DMS 273 (cell line): ENCODE measurements at regions not wholly inside any gene's neighbourhood (a gene's known extent, or its start where the extent isn't known, plus 50 kb on each side); places are given as distances from the start of the nearest gene placed in this dataset.

ENCODE experiments used
- DNase-seq: peaks from one replicate; lab custom pipeline; 2025; ENCODE audit not compliant: unreplicated experiment; lab: John Stamatoyannopoulos, UW

DNA sequence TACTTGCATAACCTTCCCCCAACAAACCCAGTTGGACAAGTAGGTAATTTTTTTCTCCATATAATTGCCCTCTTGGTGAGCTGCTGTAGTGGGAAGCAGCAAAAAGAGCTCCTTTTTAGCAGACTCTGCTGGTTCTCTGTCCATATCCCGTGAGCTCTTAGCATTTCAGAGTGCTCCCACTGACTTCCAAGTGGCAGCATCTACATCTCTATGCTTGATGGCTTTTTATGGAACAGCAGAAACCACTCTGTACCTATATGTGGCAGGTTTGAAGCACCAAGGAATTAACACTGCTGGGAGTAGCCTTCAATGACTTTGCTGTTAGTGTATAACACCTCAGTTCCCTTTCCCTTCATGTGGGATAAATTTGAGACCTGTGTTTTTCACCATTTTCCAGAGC, 168.4 kb upstream of the NHS start:
- no peak for DNase-seq

GRCh38 chrX:17214962-17215361, 160.0 kb upstream of the NHS start:
- no peak for DNase-seq

DNA sequence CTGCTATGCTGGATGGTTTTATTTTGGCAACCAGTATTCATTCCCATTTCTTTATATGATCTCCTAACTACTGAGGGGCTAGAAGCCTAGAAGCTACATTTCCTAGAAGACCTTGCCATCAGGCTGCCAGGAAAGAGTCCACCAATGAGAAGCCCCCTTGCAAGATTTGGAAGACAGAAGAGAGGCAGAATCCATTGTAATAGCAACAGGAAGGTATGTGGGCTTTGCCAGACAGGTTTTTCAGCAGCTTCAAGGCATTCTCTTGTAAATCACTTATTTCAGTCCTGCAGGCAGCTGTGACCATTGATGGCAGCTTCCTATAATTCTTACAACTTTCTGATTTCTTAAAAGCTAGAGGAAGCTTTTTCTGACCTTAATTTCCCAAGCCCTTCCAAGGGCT, 148.3 kb upstream of the NHS start:
- no peak for DNase-seq

GRCh38 chrX:17237146-17237545, 137.9 kb upstream of the NHS start:
- DNase-seq, result no peak

GRCh38 chrX:17242470-17242869, 132.5 kb upstream of the NHS start:
- DNase-seq, result peak; percentile 85

- DNase-seq, result peak; percentile 42
Observed at GRCh38 chrX:17247144-17247543, 127.9 kb upstream of the NHS start.

- DNase-seq, result no peak
Observed at GRCh38 chrX:17262123-17262522, 112.9 kb upstream of the NHS start.

DNA sequence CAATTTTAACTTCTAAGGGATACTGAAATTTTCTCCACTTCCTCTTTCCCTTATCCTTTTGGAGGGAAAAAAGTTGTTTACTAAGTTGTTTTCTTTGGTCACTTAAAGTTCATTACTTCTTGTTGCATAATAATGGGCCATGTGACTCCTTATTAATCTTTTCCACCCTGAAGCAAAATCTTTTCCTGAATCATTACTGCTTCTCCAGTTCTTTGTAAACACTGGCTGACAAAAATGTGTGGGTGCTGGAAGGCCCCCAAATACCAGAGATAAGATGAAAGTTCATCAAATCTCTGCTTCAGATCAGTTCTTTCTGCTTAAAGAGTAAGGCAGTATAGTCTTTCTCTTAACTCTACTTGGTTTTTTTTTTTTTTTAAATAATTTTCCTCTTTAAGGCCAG, 108.9 kb upstream of the NHS start:
- no peak for DNase-seq

DNA sequence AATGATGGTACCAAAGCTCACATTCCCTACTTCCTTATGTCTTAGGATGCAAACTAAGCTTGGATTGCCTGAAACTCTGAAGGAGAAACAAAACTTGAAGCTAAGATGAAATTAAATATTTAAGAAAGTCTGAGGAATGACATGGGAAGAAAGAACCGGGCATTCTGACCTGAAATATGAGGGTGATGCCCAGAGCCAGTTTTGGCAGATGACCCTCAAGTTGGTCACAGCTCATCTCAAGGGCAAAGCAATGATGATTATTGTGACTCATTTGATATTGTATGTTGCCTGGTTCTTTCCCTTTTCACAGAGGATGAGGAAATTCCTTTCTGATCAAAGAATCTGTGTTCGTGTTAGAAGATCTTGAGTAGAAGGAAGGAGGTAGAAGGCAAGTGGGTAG, 96.0 kb upstream of the NHS start:
- DNase-seq, result no peak

- DNase-seq, result no peak
Observed at GRCh38 chrX:17285983-17286382, 89.0 kb upstream of the NHS start.

- no peak for DNase-seq
Observed at GRCh38 chrX:17291171-17291900, 83.7 kb upstream of the NHS start.

- peak; percentile 81 for DNase-seq
Observed at GRCh38 chrX:17292111-17292527, 82.9 kb upstream of the NHS start.

DNA sequence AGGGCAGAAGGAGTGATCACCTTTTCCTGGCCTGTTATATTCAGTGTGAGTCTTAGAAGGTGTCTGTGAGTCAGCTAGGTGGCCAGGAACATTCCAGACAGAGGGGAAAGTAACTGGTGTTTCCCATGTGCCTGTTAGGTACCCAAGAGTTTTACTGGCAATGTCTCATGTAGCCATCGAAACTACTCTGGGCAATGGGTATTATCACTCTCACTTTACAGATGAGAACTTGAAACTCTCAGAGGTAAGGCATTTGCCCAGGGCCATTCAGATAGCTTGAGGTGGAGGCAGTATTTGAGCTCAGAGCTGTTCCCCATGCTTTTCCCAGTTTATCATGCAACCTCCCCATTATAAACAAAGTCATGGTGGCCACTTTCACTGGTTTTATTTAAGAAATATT, 80.4 kb upstream of the NHS start:
- DNase-seq, result no peak

DNA sequence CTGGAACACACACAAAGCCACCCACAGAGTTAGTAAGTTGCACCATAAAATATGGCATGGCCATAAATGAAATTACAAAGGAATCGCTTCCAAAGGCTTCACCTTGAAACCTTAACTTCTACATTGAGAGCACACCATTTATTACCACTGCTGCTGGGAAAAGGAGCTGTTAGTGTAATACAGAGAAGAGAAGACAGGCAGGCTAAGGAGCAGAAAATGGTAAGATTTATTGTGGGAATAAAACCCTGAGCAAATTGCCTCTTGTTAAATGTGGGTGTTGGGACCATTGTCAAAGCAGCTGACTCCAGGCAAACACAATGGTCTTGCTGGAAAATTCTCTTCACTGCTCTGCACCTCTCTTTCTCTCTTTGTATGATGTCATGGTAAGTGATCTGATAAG, 79.2 kb upstream of the NHS start:
- DNase-seq, result no peak

GRCh38 chrX:17298564-17298963, 76.4 kb upstream of the NHS start:
- no peak for DNase-seq

DNA sequence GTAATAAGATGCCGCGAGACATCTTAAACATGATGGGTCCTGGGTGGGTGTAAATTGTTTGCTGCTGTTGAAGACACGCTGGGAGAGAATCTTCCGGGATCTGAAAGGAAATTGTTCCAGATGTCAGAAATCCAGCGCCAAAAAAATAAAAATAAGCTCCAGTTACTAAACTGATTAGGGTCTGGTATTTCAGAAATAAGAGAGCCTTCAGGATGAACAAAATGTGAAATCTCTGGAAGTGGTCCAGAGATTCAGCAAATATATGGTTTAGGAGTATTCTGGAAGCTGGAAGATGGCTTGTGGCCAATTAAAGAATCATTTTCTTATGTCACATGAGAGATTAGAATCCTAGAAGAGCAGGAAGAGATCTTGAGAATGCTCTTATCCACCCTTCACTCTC, 75.8 kb upstream of the NHS start:
- DNase-seq, result no peak

DNA sequence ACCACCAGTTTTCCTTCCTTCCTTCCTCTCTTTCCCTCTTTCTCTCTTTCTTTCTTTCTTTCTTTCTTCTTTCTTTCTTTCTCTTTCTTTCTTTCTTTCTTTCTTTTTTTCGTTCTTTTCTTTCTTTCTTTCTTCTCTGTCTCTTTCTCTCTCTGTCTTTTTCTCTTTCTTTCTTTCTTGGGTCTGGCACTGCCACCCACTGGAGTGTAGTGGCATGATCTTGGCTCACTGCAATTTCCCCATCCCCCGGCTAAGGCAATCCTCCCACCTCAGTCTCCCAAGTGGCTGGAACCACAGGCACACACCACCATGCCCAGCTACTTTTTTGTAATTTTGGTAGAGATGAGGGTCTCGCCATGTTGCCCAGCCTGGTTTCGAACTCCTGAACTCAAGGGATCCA, 51.6 kb upstream of the NHS start:
- DNase-seq, result peak; percentile 38
